PC-9 (cell line): ENCODE measurements at regions not wholly inside any gene's neighbourhood (a gene's known extent, or its start where the extent isn't known, plus 50 kb on each side); places are given as distances from the start of the nearest gene placed in this dataset.

Source experiments
- BruUV-seq: library from RNA; stranded (reverse); fragments of 400-500 nt; replicated peaks from 2 replicates; lab custom pipeline; 2021; lab: Mats Ljungman, UMichigan
- CTCF ChIA-PET: fragments of 300-600 bp; sonication (Branson Sonifier 250); formaldehyde crosslinking; loops from one replicate; lab custom pipeline; 2022; ENCODE audit warnings: antibody characterized with exemption; lab: Charles Lee
- POLR2A ChIA-PET: fragments of 300-600 bp; sonication (Branson Sonifier 250); formaldehyde crosslinking; loops from one replicate; lab custom pipeline; 2022; ENCODE audit warnings: antibody characterized with exemption; ENCODE audit not compliant: unreplicated experiment; lab: Charles Lee
- DNase-seq, 2 experiments: peaks; one replicate each; pipeline versions ENCODE4 v3.0.0 to v3.0.0-alpha.2; 2015 to 2022; ENCODE audit warnings: mixed read lengths in 1 of 2
- H2AFZ ChIP-seq: fragments of 200-600 bp; sonication (generic); 2 replicates; pipeline ENCODE4 v1.8.1; 2017; ENCODE audit warnings: antibody characterized with exemption
- H3F3A ChIP-seq: fragments of 200-600 bp; sonication (generic); 2 replicates; pipeline ENCODE4 v1.8.1; 2017; ENCODE audit warnings: antibody characterized with exemption, mild to moderate bottlenecking, low read depth; ENCODE audit not compliant: insufficient read depth
- H3K27ac ChIP-seq: fragments of 200-600 bp; sonication (generic); 2 replicates; pipeline ENCODE4 v1.6.1; 2016; ENCODE audit warnings: mixed run types
- H3K27me3 ChIP-seq: fragments of 200-600 bp; sonication (generic); 2 replicates; pipeline ENCODE4 v1.6.1; 2016; ENCODE audit warnings: low read depth, mixed run types; ENCODE audit not compliant: insufficient read depth
- H3K36me3 ChIP-seq: fragments of 200-600 bp; sonication (generic); 2 replicates; pipeline ENCODE4 v1.6.1; 2016; ENCODE audit warnings: low read depth, mixed run types
- H3K4me1 ChIP-seq: fragments of 200-600 bp; sonication (generic); replicated peaks from 2 replicates; pipeline ENCODE4 v1.6.1; 2016; ENCODE audit warnings: mixed run types; ENCODE audit not compliant: insufficient read depth
- H3K4me2 ChIP-seq: fragments of 200-600 bp; sonication (generic); 2 replicates; pipeline ENCODE4 v1.6.1; 2017; ENCODE audit warnings: mixed run types
- H3K4me3 ChIP-seq: fragments of 200-600 bp; sonication (generic); 2 replicates; pipeline ENCODE4 v1.6.1; 2016; ENCODE audit warnings: mixed run types
- H3K79me2 ChIP-seq: fragments of 200-600 bp; sonication (generic); 2 replicates; pipeline ENCODE4 v1.6.1; 2017; ENCODE audit warnings: low read depth, mixed run types
- H3K9me2 ChIP-seq: fragments of 200-600 bp; sonication (generic); 2 replicates; pipeline ENCODE4 v1.8.1; 2017; ENCODE audit warnings: mild to moderate bottlenecking; ENCODE audit not compliant: insufficient read depth
- H3K9me3 ChIP-seq: fragments of 200-600 bp; sonication (generic); 2 replicates; pipeline ENCODE4 v1.8.1; 2016; ENCODE audit warnings: low read depth; ENCODE audit not compliant: insufficient read depth
- H4K20me1 ChIP-seq: fragments of 200-600 bp; sonication (generic); 2 replicates; pipeline ENCODE4 v1.8.1; 2017; ENCODE audit not compliant: insufficient read depth
- EZH2 ChIP-seq: fragments of 200-600 bp; sonication (generic); IDR thresholded peaks from 2 replicates; pipeline ENCODE4 v1.8.0; 2017; ENCODE audit warnings: antibody characterized with exemption, low read depth
- intact Hi-C: fragments of 100-400 bp; cut with micrococcal nuclease; formaldehyde crosslinking; loops from one replicate; pipeline ENCODE4 v1.10.0; 2022; ENCODE audit not compliant: unreplicated experiment
- TF ChIP-seq, protein P1 (sequence below): fragments of 200-600 bp; sonication (generic); conservative IDR thresholded peaks from 2 replicates; pipeline ENCODE4 v1.6.1; 2017; ENCODE audit warnings: mixed run types, antibody characterized with exemption, mild to moderate bottlenecking, moderate library complexity

GRCh38 chr2:103780088-103780702 is 1018.4 kb downstream of the TMEM182 start:
- Histone ChIP-seq H3K27me3 (no peaks in the 10 kb centered on the region), H3K9me3 (no peaks in the 10 kb centered on the region; the same call in 1 of the 2 replicates), H3K79me2 (no peaks in the 10 kb centered on the region), H3K4me1 (no peaks in the 10 kb centered on the region), H3K4me3 (no peak overlapping the region), H3K27ac (no peak overlapping the region), H3K4me2 (no peak overlapping the region), H3K9me2 (no peaks in the 10 kb centered on the region), H2AFZ (no peak overlapping the region), H4K20me1 (no peaks in the 10 kb centered on the region), H3K36me3 (no peaks in the 10 kb centered on the region), H3F3A (no peaks in the 10 kb centered on the region)
- intact Hi-C loops = no loop called here
- DNase-seq = no peak
- no peak for TF ChIP-seq EZH2
- ChIA-PET CTCF (no interaction called here), POLR2A (no interaction called here)
- no TSS peak for BruUV-seq

DNA sequence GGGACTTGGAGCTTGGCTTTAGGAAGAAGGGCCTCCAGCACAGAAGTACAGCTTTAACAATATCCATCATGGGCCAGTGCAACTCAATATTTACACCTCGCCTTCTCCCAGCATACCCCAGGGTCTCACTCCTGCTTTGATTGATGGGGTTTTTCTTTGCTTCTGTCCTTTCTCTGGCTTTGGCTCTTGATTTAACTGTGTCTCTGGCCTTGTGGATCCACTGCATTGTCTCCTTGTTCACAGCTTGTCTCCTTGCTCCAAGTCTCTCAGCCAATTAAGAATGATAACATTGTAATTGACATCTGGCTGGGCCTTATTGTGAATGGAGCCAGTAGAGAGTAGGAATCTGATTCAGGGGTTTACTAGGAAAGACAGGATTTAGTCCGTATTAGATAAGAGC is 1019.5 kb downstream of the TMEM182 start:
- Histone ChIP-seq H3K4me3 (no peak overlapping the region), H3K27me3 (no peaks in the 10 kb centered on the region), H3K36me3 (no peaks in the 10 kb centered on the region), H3K4me1 (no peaks in the 10 kb centered on the region), H3K27ac (no peak overlapping the region), H3K4me2 (no peak overlapping the region), H3F3A (no peaks in the 10 kb centered on the region), H3K9me2 (no peaks in the 10 kb centered on the region), H3K79me2 (no peaks in the 10 kb centered on the region), H2AFZ (no peak overlapping the region), H3K9me3 (no peaks in the 10 kb centered on the region; the same call in 1 of the 2 replicates), H4K20me1 (no peaks in the 10 kb centered on the region)
- no peak for DNase-seq
- TF ChIP-seq, protein P1, sequence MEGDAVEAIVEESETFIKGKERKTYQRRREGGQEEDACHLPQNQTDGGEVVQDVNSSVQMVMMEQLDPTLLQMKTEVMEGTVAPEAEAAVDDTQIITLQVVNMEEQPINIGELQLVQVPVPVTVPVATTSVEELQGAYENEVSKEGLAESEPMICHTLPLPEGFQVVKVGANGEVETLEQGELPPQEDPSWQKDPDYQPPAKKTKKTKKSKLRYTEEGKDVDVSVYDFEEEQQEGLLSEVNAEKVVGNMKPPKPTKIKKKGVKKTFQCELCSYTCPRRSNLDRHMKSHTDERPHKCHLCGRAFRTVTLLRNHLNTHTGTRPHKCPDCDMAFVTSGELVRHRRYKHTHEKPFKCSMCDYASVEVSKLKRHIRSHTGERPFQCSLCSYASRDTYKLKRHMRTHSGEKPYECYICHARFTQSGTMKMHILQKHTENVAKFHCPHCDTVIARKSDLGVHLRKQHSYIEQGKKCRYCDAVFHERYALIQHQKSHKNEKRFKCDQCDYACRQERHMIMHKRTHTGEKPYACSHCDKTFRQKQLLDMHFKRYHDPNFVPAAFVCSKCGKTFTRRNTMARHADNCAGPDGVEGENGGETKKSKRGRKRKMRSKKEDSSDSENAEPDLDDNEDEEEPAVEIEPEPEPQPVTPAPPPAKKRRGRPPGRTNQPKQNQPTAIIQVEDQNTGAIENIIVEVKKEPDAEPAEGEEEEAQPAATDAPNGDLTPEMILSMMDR = no peak
- TF ChIP-seq EZH2 = no peak
- BruUV-seq = no TSS peak
- POLR2A ChIA-PET = no interaction called here
- CTCF ChIA-PET = no interaction called here
- intact Hi-C loops = no loop called here

- POLR2A ChIA-PET = no interaction called here
- TF ChIP-seq EZH2 = no peak
- TF ChIP-seq, protein P1 = no peak
Observed at GRCh38 chr2:103784261-103784660, 1022.4 kb downstream of the TMEM182 start.

DNA sequence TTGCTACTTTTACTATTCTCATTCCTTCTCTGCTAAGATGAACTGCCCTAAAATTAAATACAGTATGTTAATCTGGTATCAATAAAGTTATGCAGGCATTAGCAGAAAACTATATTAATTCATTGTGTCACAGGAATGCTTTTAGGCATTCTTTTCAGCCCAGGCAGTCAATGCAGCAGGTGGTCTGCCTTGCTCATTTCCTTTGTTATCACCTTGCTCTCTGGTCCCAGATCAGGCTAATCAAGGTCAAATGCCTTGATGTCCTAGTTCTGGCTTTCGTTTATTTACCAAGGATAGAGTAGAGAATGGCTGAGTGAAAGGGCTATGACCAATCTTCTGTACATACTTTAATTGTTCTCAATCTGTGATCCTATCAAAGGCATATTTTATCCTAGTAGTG is 1023.6 kb downstream of the TMEM182 start:
- no peak overlapping the region for H2AFZ ChIP-seq
- no peak overlapping the region for H3K4me2 ChIP-seq
- TF ChIP-seq EZH2 = no peak
- TF ChIP-seq, protein P1 = no peak
- no peaks in the 10 kb centered on the region for H3K9me3 ChIP-seq
- no peak overlapping the region for H3K27ac ChIP-seq
- DNase-seq = no peak
- no peaks in the 10 kb centered on the region for H3K36me3 ChIP-seq
- ChIA-PET POLR2A (no interaction called here), CTCF (no interaction called here)
- no TSS peak for BruUV-seq
- no peaks in the 10 kb centered on the region for H4K20me1 ChIP-seq
- H3K4me3 ChIP-seq = no peak overlapping the region
- no peaks in the 10 kb centered on the region for H3K9me2 ChIP-seq
- intact Hi-C loops = no loop called here
- H3K79me2 ChIP-seq = no peaks in the 10 kb centered on the region
- no peaks in the 10 kb centered on the region for H3K27me3 ChIP-seq
- no peaks in the 10 kb centered on the region for H3K4me1 ChIP-seq
- H3F3A ChIP-seq = no peaks in the 10 kb centered on the region

More at GRCh38 chr2:103784261-103784660, 1022.4 kb downstream of the TMEM182 start:
- H3F3A ChIP-seq = no peaks in the 10 kb centered on the region
- no peaks in the 10 kb centered on the region for H3K9me2 ChIP-seq
- intact Hi-C loops = no loop called here
- CTCF ChIA-PET = no interaction called here
- H3K27ac ChIP-seq = no peak overlapping the region
- no peak overlapping the region for H2AFZ ChIP-seq
- no peak overlapping the region for H3K4me2 ChIP-seq
- no peaks in the 10 kb centered on the region for H3K36me3 ChIP-seq
- H3K27me3 ChIP-seq = no peaks in the 10 kb centered on the region
- no peaks in the 10 kb centered on the region; the same call in 1 of the 2 replicates for H3K9me3 ChIP-seq
- DNase-seq = no peak
- H3K4me1 ChIP-seq = no peaks in the 10 kb centered on the region
- H3K4me3 ChIP-seq = no peak overlapping the region
- no TSS peak for BruUV-seq
- no peaks in the 10 kb centered on the region for H3K79me2 ChIP-seq
- no peaks in the 10 kb centered on the region for H4K20me1 ChIP-seq
